ENCODE measurements at regions not wholly inside any gene's neighbourhood (a gene's known extent, or its start where the extent isn't known, plus 50 kb on each side); places are given as distances from the start of the nearest gene placed in this dataset.

DNA sequence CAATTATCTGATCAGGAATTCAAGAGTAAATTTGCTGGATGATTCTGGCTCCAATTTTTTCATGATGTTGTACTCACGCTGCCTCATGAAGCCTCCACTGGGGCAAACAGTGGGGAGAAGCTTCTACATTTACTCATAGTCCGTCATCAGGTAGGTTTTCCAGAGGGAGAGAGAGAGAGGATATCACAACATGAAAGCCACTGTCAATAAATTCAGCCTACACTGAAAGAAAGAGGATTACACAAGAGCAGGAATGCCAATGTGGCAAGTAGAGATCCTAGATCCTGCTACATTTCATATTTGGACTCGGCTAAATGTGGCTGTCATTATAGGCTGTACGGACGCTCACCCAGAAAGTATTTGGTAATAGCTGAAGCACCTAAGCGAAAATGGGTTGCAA is 819.9 kb downstream of the BRINP3 start:
- Histone ChIP-seq H3F3A (ENCODE audit: insufficient read depth) (no peaks in the 10 kb centered on the region), H3K36me3 (ENCODE audit: low read depth) (no peaks in the 10 kb centered on the region), H3K4me3 (no peak overlapping the region), H3K27ac (no peak overlapping the region), H3K4me2 (ENCODE audit: unreplicated experiment) (no peak overlapping the region), H3K9ac (no peak overlapping the region), H3K9me3 (ENCODE audit: low read depth) (no peaks in the 10 kb centered on the region), H3K79me2 (ENCODE audit: insufficient read depth) (no peaks in the 10 kb centered on the region), H3K9me2 (ENCODE audit: insufficient read depth) (no peaks in the 10 kb centered on the region), H3K4me1 (ENCODE audit: insufficient read depth) (no peaks in the 10 kb centered on the region), H2AFZ (no peak overlapping the region), H3K27me3 (replicated peaks; ENCODE audit: insufficient read depth) (no peaks in the 10 kb centered on the region), H4K20me1 (ENCODE audit: insufficient read depth) (no peaks in the 10 kb centered on the region)
- no peak for DNase-seq
- WGBS, 2 experiments (ENCODE audit: low coverage in 1 of 2, low lambda C conversion rate in 2 of 2, missing lambda C conversion rate in 2 of 2), result 14 to 15% methylated on average over 6 of the region's 6 CpGs
- in situ Hi-C loops (cut with MboI), result no loop called here
- no peak for TF ChIP-seq EZH2phosphoT487 (IDR thresholded peaks at IDR 0.05; ENCODE audit: insufficient read depth, low read depth)
- TF ChIP-seq EZH2 (IDR thresholded peaks at IDR 0.05; ENCODE audit: insufficient read depth, poor library complexity, severe bottlenecking), result no peak

GRCh38 chr1:189658381-189658780 is 819.3 kb downstream of the BRINP3 start:
- 0 to 2% methylated on average over 3 of the region's 3 CpGs for WGBS, 2 experiments (ENCODE audit: low coverage in 1 of 2, low lambda C conversion rate in 2 of 2, missing lambda C conversion rate in 2 of 2)
- H3K27ac ChIP-seq, result no peak overlapping the region
- no peaks in the 10 kb centered on the region for H3K27me3 ChIP-seq (replicated peaks; ENCODE audit: insufficient read depth)
- H4K20me1 ChIP-seq (ENCODE audit: insufficient read depth), result no peaks in the 10 kb centered on the region
- H2AFZ ChIP-seq, result no peak overlapping the region
- H3K9ac ChIP-seq, result no peak overlapping the region
- no peaks in the 10 kb centered on the region for H3K9me3 ChIP-seq (ENCODE audit: low read depth)
- no peaks in the 10 kb centered on the region for H3K36me3 ChIP-seq (ENCODE audit: low read depth)
- no peak overlapping the region for H3K4me3 ChIP-seq
- no peaks in the 10 kb centered on the region for H3K9me2 ChIP-seq (ENCODE audit: insufficient read depth)
- H3K4me1 ChIP-seq (ENCODE audit: insufficient read depth), result no peaks in the 10 kb centered on the region
- H3K4me2 ChIP-seq (ENCODE audit: unreplicated experiment), result no peak overlapping the region
- no peaks in the 10 kb centered on the region for H3K79me2 ChIP-seq (ENCODE audit: insufficient read depth)
- in situ Hi-C loops (cut with MboI), result no loop called here
- TF ChIP-seq EZH2 (IDR thresholded peaks at IDR 0.05; ENCODE audit: insufficient read depth, poor library complexity, severe bottlenecking) (no peak), EZH2phosphoT487 (IDR thresholded peaks at IDR 0.05; ENCODE audit: insufficient read depth, low read depth) (no peak)
- DNase-seq, result no peak
- H3F3A ChIP-seq (ENCODE audit: insufficient read depth), result no peaks in the 10 kb centered on the region

DNA sequence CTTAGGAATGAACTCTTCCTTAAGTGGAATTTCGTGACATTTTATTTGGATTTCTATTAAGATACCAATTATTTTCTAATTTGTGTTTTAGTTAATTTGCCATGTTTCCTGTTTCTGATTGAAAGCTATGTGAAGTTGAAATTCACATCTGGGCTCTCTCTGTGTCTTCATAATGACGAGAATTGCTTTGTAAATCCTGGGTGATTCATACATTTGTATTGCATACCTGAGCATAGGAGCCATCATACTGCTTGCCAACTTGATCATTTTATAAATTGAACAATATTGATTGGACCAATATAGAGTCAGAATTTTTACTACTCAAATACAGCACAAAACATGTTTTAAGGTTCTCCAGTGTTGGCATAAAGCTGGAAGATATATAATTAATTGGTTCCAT is 817.9 kb downstream of the BRINP3 start:
- WGBS, 2 experiments (ENCODE audit: low coverage in 1 of 2, low lambda C conversion rate in 2 of 2, missing lambda C conversion rate in 2 of 2), result 15 to 16% methylated on average over 2 of the region's 2 CpGs
- H3K9me3 ChIP-seq (ENCODE audit: low read depth), result no peaks in the 10 kb centered on the region
- no peaks in the 10 kb centered on the region for H4K20me1 ChIP-seq (ENCODE audit: insufficient read depth)
- H3K27me3 ChIP-seq (replicated peaks; ENCODE audit: insufficient read depth), result no peaks in the 10 kb centered on the region
- no peak overlapping the region for H2AFZ ChIP-seq
- H3K4me2 ChIP-seq (ENCODE audit: unreplicated experiment), result no peak overlapping the region
- H3K36me3 ChIP-seq (ENCODE audit: low read depth), result no peaks in the 10 kb centered on the region
- no peak for DNase-seq
- H3K27ac ChIP-seq, result no peak overlapping the region
- in situ Hi-C loops (cut with MboI), result no loop called here
- no peaks in the 10 kb centered on the region for H3K9me2 ChIP-seq (ENCODE audit: insufficient read depth)
- TF ChIP-seq EZH2 (IDR thresholded peaks at IDR 0.05; ENCODE audit: insufficient read depth, poor library complexity, severe bottlenecking), result no peak
- TF ChIP-seq EZH2phosphoT487 (IDR thresholded peaks at IDR 0.05; ENCODE audit: insufficient read depth, low read depth), result no peak
- no peaks in the 10 kb centered on the region for H3K79me2 ChIP-seq (ENCODE audit: insufficient read depth)
- no peak overlapping the region for H3K9ac ChIP-seq
- no peaks in the 10 kb centered on the region for H3K4me1 ChIP-seq (ENCODE audit: insufficient read depth)
- no peak overlapping the region for H3K4me3 ChIP-seq
- no peaks in the 10 kb centered on the region for H3F3A ChIP-seq (ENCODE audit: insufficient read depth)

DNA sequence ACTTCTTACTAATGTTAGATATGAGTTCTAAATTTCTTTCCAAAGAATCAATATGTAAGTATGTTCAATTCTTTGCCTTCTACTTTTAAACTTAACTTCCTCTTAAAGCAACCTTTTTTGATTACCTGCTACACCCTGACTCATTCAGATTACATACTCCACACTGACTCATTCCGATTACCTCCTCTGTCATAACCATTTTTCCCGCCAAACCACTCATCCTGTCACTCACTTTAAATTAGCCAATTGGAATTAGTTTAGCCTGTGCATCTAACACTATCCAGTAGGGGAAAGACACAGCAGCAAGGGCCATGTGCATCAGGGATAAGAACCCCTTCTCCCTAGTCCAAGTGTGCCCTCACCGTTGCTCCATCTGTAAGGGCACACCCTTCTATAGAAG is 815.5 kb downstream of the BRINP3 start:
- Histone ChIP-seq H2AFZ (no peak overlapping the region), H3K4me1 (ENCODE audit: insufficient read depth) (no peaks in the 10 kb centered on the region), H3K4me2 (ENCODE audit: unreplicated experiment) (no peak overlapping the region), H3K9ac (no peak overlapping the region), H3K9me3 (ENCODE audit: low read depth) (no peaks in the 10 kb centered on the region), H3K27ac (no peak overlapping the region), H3K4me3 (no peak overlapping the region), H3K27me3 (replicated peaks; ENCODE audit: insufficient read depth) (no peaks in the 10 kb centered on the region), H4K20me1 (ENCODE audit: insufficient read depth) (no peaks in the 10 kb centered on the region), H3F3A (ENCODE audit: insufficient read depth) (no peaks in the 10 kb centered on the region), H3K79me2 (ENCODE audit: insufficient read depth) (no peaks in the 10 kb centered on the region), H3K9me2 (ENCODE audit: insufficient read depth) (no peaks in the 10 kb centered on the region), H3K36me3 (ENCODE audit: low read depth) (no peaks in the 10 kb centered on the region)
- in situ Hi-C loops (cut with MboI), result no loop called here
- TF ChIP-seq EZH2phosphoT487 (IDR thresholded peaks at IDR 0.05; ENCODE audit: insufficient read depth, low read depth) (no peak), EZH2 (IDR thresholded peaks at IDR 0.05; ENCODE audit: insufficient read depth, poor library complexity, severe bottlenecking) (no peak)
- no peak for DNase-seq
- WGBS, 2 experiments (ENCODE audit: low coverage in 1 of 2, low lambda C conversion rate in 2 of 2, missing lambda C conversion rate in 2 of 2), result 29 to 30% methylated on average over 3 of the region's 3 CpGs

DNA sequence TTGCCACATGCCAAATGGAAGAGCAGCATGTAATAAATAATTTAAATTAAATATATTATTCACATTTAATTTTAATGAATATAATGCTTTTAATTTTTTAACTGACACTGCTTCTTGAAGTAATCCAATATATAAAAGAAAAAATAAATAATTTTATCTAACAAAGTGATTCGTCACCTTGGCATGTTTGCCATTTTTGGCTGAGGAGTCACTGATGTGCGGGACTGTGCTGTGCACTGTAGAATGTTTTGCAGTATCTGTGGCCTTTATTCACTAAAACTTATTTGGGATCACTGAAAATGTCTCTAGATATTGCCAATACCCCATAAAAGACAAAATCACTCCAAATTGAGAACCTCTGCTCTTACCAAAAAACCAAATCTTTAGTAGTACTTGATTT is 807.8 kb downstream of the BRINP3 start:
- 16 to 17% methylated on average over 2 of the region's 2 CpGs for WGBS, 2 experiments (ENCODE audit: low coverage in 1 of 2, low lambda C conversion rate in 2 of 2, missing lambda C conversion rate in 2 of 2)
- DNase-seq, result no peak

More for the DNA sequence above, 807.8 kb downstream of the BRINP3 start:
- H3K27ac ChIP-seq, result no peak overlapping the region
- H3K36me3 ChIP-seq (ENCODE audit: low read depth), result no peaks in the 10 kb centered on the region
- H3K9ac ChIP-seq, result no peak overlapping the region
- no peaks in the 10 kb centered on the region for H3K79me2 ChIP-seq (ENCODE audit: insufficient read depth)
- H3K4me3 ChIP-seq, result no peak overlapping the region
- H3K9me2 ChIP-seq (ENCODE audit: insufficient read depth), result no peaks in the 10 kb centered on the region
- no peaks in the 10 kb centered on the region for H3F3A ChIP-seq (ENCODE audit: insufficient read depth)
- no peak overlapping the region for H3K4me2 ChIP-seq (ENCODE audit: unreplicated experiment)
- no peak for TF ChIP-seq EZH2phosphoT487 (IDR thresholded peaks at IDR 0.05; ENCODE audit: insufficient read depth, low read depth)
- no peak for TF ChIP-seq EZH2 (IDR thresholded peaks at IDR 0.05; ENCODE audit: insufficient read depth, poor library complexity, severe bottlenecking)
- H2AFZ ChIP-seq, result no peak overlapping the region
- no peaks in the 10 kb centered on the region for H3K27me3 ChIP-seq (replicated peaks; ENCODE audit: insufficient read depth)
- H4K20me1 ChIP-seq (ENCODE audit: insufficient read depth), result no peaks in the 10 kb centered on the region
- in situ Hi-C loops (cut with MboI), result no loop called here
- no peaks in the 10 kb centered on the region for H3K9me3 ChIP-seq (ENCODE audit: low read depth)
- H3K4me1 ChIP-seq (ENCODE audit: insufficient read depth), result no peaks in the 10 kb centered on the region
